ENCODE measurements at regions not wholly inside any gene's neighbourhood (a gene's known extent, or its start where the extent isn't known, plus 50 kb on each side); places are given as distances from the start of the nearest gene placed in this dataset.

DNA sequence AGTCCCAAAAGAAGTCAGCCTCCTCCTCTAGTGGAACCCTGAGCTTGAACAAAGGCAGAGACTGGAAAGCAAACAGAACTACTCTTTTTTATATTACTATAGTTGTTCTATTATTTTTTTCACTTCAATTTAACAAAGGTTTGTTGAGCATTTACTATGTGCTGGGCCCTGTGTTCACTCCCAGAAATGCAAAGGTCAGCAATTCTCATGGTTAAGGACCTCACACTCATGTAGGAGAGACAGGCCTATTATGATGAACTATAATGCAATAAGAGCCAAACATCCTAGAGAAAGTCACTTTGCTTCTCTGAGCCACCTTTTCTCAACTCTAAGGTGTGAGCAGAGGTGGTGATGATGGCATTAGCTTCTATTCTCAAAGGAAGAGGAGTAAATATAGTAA lies 82.1 kb upstream of the ARHGEF3 start:
- no peak for DNase-seq
- TF ChIP-seq, protein P1, sequence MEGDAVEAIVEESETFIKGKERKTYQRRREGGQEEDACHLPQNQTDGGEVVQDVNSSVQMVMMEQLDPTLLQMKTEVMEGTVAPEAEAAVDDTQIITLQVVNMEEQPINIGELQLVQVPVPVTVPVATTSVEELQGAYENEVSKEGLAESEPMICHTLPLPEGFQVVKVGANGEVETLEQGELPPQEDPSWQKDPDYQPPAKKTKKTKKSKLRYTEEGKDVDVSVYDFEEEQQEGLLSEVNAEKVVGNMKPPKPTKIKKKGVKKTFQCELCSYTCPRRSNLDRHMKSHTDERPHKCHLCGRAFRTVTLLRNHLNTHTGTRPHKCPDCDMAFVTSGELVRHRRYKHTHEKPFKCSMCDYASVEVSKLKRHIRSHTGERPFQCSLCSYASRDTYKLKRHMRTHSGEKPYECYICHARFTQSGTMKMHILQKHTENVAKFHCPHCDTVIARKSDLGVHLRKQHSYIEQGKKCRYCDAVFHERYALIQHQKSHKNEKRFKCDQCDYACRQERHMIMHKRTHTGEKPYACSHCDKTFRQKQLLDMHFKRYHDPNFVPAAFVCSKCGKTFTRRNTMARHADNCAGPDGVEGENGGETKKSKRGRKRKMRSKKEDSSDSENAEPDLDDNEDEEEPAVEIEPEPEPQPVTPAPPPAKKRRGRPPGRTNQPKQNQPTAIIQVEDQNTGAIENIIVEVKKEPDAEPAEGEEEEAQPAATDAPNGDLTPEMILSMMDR (IDR thresholded peaks at IDR 0.05; ENCODE audit: low read depth, low read length) = no peak
- no peak overlapping the region for H3K4me3 ChIP-seq (ENCODE audit: low read depth, low read length)
- H3K27me3 ChIP-seq = no peaks in the 10 kb centered on the region
- no peaks in the 10 kb centered on the region for H3K9me3 ChIP-seq
- no peaks in the 10 kb centered on the region for H3K36me3 ChIP-seq
- no peaks in the 10 kb centered on the region for H3K4me1 ChIP-seq

DNA sequence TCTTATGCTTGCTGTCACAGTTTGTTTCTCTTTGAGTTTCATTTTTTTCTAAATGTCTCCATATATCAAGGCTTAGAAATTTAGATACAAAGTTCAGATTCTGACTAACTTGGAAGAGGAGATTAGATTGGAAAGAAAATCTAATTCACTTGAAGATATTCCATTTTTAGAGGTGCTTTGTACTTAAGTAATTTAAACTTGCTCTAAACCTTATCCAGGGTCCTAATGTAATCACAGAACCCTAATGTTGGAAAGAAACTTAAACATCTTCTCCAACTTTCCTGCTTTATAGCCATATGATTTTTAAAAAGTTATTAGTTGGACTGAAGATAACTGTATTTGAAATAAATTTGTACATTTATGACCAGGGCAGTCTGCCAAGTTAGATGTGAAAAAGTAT lies 81.1 kb upstream of the ARHGEF3 start:
- no peaks in the 10 kb centered on the region for H3K4me1 ChIP-seq
- no peak for DNase-seq
- no peaks in the 10 kb centered on the region for H3K36me3 ChIP-seq
- H3K4me3 ChIP-seq (ENCODE audit: low read depth, low read length) = no peak overlapping the region
- TF ChIP-seq, protein P1 (IDR thresholded peaks at IDR 0.05; ENCODE audit: low read depth, low read length) = no peak
- no peaks in the 10 kb centered on the region for H3K27me3 ChIP-seq
- no peaks in the 10 kb centered on the region for H3K9me3 ChIP-seq

- no peak overlapping the region for H3K4me3 ChIP-seq (ENCODE audit: low read depth, low read length)
- no peak for DNase-seq
- no peaks in the 10 kb centered on the region for H3K36me3 ChIP-seq
- no peaks in the 10 kb centered on the region for H3K4me1 ChIP-seq
- no peaks in the 10 kb centered on the region for H3K27me3 ChIP-seq
- TF ChIP-seq, protein P1 (IDR thresholded peaks at IDR 0.05; ENCODE audit: low read depth, low read length) = no peak
- H3K9me3 ChIP-seq = no peaks in the 10 kb centered on the region
These were observed 80.1 kb upstream of the ARHGEF3 start for GRCh38 chr3:56881841-56882240.

GRCh38 chr3:56880720-56881575 lies 79.2 kb upstream of the ARHGEF3 start:
- TF ChIP-seq, protein P1 (IDR thresholded peaks at IDR 0.05; ENCODE audit: low read depth, low read length) = no peak
- H3K36me3 ChIP-seq = no peaks in the 10 kb centered on the region
- H3K27me3 ChIP-seq = no peaks in the 10 kb centered on the region
- no peak overlapping the region for H3K4me3 ChIP-seq (ENCODE audit: low read depth, low read length)
- no peak for DNase-seq
- no peaks in the 10 kb centered on the region for H3K9me3 ChIP-seq
- H3K4me1 ChIP-seq = no peaks in the 10 kb centered on the region

DNA sequence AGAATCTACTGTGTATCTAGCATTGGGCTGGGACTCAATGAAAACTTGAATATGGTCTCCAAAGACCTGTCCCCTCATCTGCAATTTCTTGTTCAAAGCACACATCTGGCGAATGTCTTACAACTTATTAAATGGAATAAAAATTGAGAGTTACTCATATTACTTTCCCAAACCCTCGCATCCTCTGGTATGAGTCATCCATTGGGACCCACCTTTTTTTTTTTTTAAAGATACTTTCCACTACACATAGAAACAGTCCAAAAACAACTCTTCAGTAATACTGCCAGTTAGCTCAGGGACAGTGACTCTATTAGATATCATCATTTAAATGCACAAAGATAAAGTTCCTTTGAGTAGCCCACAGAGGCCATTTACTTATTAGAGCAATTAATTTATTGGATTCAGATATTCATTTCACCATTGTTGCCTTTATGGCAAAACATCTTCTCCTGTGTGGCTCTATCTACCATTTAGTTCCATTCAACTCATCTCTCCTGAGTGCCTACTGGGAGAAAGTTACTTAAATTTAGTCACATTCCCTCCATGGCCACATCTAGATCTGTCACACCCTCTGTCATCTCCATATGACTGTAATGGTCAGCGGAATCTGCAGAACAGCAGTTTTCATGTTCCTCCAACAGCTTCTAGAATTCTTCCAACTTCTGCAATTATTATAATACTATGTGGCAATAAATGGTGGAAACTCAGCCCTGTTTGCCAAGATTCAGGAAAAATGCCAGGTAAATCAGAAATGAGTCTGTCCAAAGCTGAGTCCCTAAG lies 77.9 kb upstream of the ARHGEF3 start:
- TF ChIP-seq, protein P1 (IDR thresholded peaks at IDR 0.05; ENCODE audit: low read depth, low read length) = no peak
- Histone ChIP-seq H3K36me3 (no peaks in the 10 kb centered on the region), H3K4me1 (no peaks in the 10 kb centered on the region), H3K9me3 (no peaks in the 10 kb centered on the region), H3K27me3 (no peaks in the 10 kb centered on the region), H3K4me3 (ENCODE audit: low read depth, low read length) (no peak overlapping the region)
- no peak for DNase-seq

GRCh38 chr3:56878074-56878473 lies 76.3 kb upstream of the ARHGEF3 start:
- DNase-seq = no peak
- Histone ChIP-seq H3K27me3 (no peaks in the 10 kb centered on the region), H3K36me3 (no peaks in the 10 kb centered on the region), H3K4me3 (ENCODE audit: low read depth, low read length) (no peak overlapping the region), H3K4me1 (no peaks in the 10 kb centered on the region; the same call in 1 of the 2 replicates), H3K9me3 (no peaks in the 10 kb centered on the region)
- TF ChIP-seq, protein P1 (IDR thresholded peaks at IDR 0.05; ENCODE audit: low read depth, low read length) = no peak
